PC-9 (cell line): ENCODE measurements at regions not wholly inside any gene's neighbourhood (a gene's known extent, or its start where the extent isn't known, plus 50 kb on each side); places are given as distances from the start of the nearest gene placed in this dataset.

Source experiments
- BruUV-seq: library from RNA; stranded (reverse); fragments of 400-500 nt; replicated peaks from 2 replicates; lab custom pipeline; 2021; lab: Mats Ljungman, UMichigan
- CTCF ChIA-PET: fragments of 300-600 bp; sonication (Branson Sonifier 250); formaldehyde crosslinking; loops from one replicate; lab custom pipeline; 2022; ENCODE audit warnings: antibody characterized with exemption; lab: Charles Lee
- POLR2A ChIA-PET: fragments of 300-600 bp; sonication (Branson Sonifier 250); formaldehyde crosslinking; loops from one replicate; lab custom pipeline; 2022; ENCODE audit warnings: antibody characterized with exemption; ENCODE audit not compliant: unreplicated experiment; lab: Charles Lee
- DNase-seq, 2 experiments: peaks; one replicate each; pipeline versions ENCODE4 v3.0.0 to v3.0.0-alpha.2; 2015 to 2022; ENCODE audit warnings: mixed read lengths in 1 of 2
- H2AFZ ChIP-seq: fragments of 200-600 bp; sonication (generic); 2 replicates; pipeline ENCODE4 v1.8.1; 2017; ENCODE audit warnings: antibody characterized with exemption
- H3F3A ChIP-seq: fragments of 200-600 bp; sonication (generic); 2 replicates; pipeline ENCODE4 v1.8.1; 2017; ENCODE audit warnings: antibody characterized with exemption, mild to moderate bottlenecking, low read depth; ENCODE audit not compliant: insufficient read depth
- H3K27ac ChIP-seq: fragments of 200-600 bp; sonication (generic); 2 replicates; pipeline ENCODE4 v1.6.1; 2016; ENCODE audit warnings: mixed run types
- H3K27me3 ChIP-seq: fragments of 200-600 bp; sonication (generic); 2 replicates; pipeline ENCODE4 v1.6.1; 2016; ENCODE audit warnings: low read depth, mixed run types; ENCODE audit not compliant: insufficient read depth
- H3K36me3 ChIP-seq: fragments of 200-600 bp; sonication (generic); 2 replicates; pipeline ENCODE4 v1.6.1; 2016; ENCODE audit warnings: low read depth, mixed run types
- H3K4me1 ChIP-seq: fragments of 200-600 bp; sonication (generic); replicated peaks from 2 replicates; pipeline ENCODE4 v1.6.1; 2016; ENCODE audit warnings: mixed run types; ENCODE audit not compliant: insufficient read depth
- H3K4me2 ChIP-seq: fragments of 200-600 bp; sonication (generic); 2 replicates; pipeline ENCODE4 v1.6.1; 2017; ENCODE audit warnings: mixed run types
- H3K4me3 ChIP-seq: fragments of 200-600 bp; sonication (generic); 2 replicates; pipeline ENCODE4 v1.6.1; 2016; ENCODE audit warnings: mixed run types
- H3K79me2 ChIP-seq: fragments of 200-600 bp; sonication (generic); 2 replicates; pipeline ENCODE4 v1.6.1; 2017; ENCODE audit warnings: low read depth, mixed run types
- H3K9me2 ChIP-seq: fragments of 200-600 bp; sonication (generic); 2 replicates; pipeline ENCODE4 v1.8.1; 2017; ENCODE audit warnings: mild to moderate bottlenecking; ENCODE audit not compliant: insufficient read depth
- H3K9me3 ChIP-seq: fragments of 200-600 bp; sonication (generic); 2 replicates; pipeline ENCODE4 v1.8.1; 2016; ENCODE audit warnings: low read depth; ENCODE audit not compliant: insufficient read depth
- H4K20me1 ChIP-seq: fragments of 200-600 bp; sonication (generic); 2 replicates; pipeline ENCODE4 v1.8.1; 2017; ENCODE audit not compliant: insufficient read depth
- EZH2 ChIP-seq: fragments of 200-600 bp; sonication (generic); IDR thresholded peaks from 2 replicates; pipeline ENCODE4 v1.8.0; 2017; ENCODE audit warnings: antibody characterized with exemption, low read depth
- intact Hi-C: fragments of 100-400 bp; cut with micrococcal nuclease; formaldehyde crosslinking; loops from one replicate; pipeline ENCODE4 v1.10.0; 2022; ENCODE audit not compliant: unreplicated experiment
- TF ChIP-seq, protein P1 (sequence below): fragments of 200-600 bp; sonication (generic); conservative IDR thresholded peaks from 2 replicates; pipeline ENCODE4 v1.6.1; 2017; ENCODE audit warnings: mixed run types, antibody characterized with exemption, mild to moderate bottlenecking, moderate library complexity

GRCh38 chr5:74069741-74070140, 443.7 kb downstream of the ARHGEF28 start:
- Histone ChIP-seq H3F3A (peaks cover 23% of the 10 kb centered on the region), H3K9me2 (no peaks in the 10 kb centered on the region), H2AFZ (no peak overlapping the region), H3K27me3 (no peaks in the 10 kb centered on the region), H3K4me3 (no peak overlapping the region), H3K36me3 (no peaks in the 10 kb centered on the region), H3K9me3 (peaks cover 9% of the 10 kb centered on the region; the same call in 1 of the 2 replicates), H3K4me2 (no peak overlapping the region), H3K27ac (no peak overlapping the region), H3K4me1 (peaks cover 28% of the 10 kb centered on the region), H3K79me2 (no peaks in the 10 kb centered on the region), H4K20me1 (no peaks in the 10 kb centered on the region)
- ChIA-PET CTCF (interaction anchor here (0.6 kb wide), 1 partner anchor 433 kb away, joined by 4 read pairs; no protein-coding TSS in a partner anchor), POLR2A (no interaction called here)
- TF ChIP-seq, protein P1, sequence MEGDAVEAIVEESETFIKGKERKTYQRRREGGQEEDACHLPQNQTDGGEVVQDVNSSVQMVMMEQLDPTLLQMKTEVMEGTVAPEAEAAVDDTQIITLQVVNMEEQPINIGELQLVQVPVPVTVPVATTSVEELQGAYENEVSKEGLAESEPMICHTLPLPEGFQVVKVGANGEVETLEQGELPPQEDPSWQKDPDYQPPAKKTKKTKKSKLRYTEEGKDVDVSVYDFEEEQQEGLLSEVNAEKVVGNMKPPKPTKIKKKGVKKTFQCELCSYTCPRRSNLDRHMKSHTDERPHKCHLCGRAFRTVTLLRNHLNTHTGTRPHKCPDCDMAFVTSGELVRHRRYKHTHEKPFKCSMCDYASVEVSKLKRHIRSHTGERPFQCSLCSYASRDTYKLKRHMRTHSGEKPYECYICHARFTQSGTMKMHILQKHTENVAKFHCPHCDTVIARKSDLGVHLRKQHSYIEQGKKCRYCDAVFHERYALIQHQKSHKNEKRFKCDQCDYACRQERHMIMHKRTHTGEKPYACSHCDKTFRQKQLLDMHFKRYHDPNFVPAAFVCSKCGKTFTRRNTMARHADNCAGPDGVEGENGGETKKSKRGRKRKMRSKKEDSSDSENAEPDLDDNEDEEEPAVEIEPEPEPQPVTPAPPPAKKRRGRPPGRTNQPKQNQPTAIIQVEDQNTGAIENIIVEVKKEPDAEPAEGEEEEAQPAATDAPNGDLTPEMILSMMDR = no peak
- TF ChIP-seq EZH2 = no peak
- no peak for DNase-seq
- no TSS peak for BruUV-seq
- intact Hi-C loops = no loop called here

DNA sequence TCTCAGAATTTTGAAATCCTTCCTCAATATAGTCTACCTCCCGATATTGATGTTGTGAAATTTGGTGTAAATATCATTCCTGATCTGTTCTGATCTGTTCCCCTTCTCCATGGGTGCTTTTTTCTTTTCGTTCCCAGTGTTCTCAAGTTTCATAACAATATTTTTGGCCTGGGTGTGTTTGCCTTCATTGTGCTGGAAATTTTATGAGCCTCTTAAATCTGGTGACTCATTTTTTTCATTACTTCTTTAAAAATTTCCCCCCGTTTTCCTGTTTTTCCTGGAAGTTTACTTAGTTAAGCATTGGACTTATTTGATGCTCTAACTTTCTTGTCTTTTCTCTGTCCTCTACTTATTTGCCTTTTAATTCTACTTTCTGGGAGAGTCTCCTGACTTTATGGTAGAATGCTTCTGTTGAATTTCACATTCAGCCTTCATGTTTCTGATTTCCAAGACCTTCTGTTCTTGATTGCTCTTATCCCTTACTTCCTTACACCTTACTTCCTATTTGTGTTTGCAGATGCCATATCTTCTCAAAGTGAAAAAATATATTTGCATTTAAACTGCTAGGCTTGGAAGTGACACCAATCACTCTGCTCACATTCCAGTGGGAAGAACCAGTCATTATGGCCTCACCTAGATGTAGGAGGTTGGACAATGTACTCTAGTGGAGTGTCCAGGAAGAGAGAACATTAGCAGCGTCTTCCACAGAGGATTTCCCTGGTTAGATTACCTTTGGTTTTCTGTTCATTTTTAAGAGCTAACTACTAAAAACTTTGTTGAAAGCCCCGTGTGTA, 441.9 kb downstream of the ARHGEF28 start:
- POLR2A ChIA-PET = interaction anchor here (0.5 kb wide), 1 partner anchor 145 kb away, joined by 3 read pairs; no protein-coding TSS in a partner anchor
- H3K4me2 ChIP-seq = peak overlapping the region; percentile 50

DNA sequence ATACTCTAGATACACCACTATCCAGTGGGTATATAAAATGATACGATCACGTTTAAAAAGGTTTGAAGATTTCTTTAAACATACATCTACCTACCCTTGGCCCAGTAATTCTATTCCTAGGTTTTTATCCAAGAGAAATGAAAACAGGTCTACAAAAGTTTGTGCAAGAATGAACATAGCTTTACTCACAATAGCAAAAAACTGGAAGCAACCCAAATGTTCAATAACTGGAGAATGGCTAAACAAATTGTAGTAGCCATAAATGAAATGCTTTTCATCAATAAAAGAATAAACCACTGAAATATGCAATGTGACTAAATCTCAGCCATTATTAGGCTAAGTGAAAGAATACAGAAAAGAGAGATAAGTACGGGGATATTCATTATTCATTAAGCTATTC, 438.9 kb downstream of the ARHGEF28 start:
- BruUV-seq = no TSS peak
- ChIA-PET POLR2A (interaction anchor here (0.6 to 0.7 kb wide), 2 partner anchors 9 to 454 kb away, joined by 3 read pairs; no protein-coding TSS in a partner anchor), CTCF (no interaction called here)
- peaks cover 37% of the 10 kb centered on the region for H3F3A ChIP-seq
- no peak overlapping the region for H3K4me3 ChIP-seq
- peak overlapping the region; percentile 64; the same call in 1 of the 2 replicates for H3K4me2 ChIP-seq
- peaks cover 9% of the 10 kb centered on the region; the same call in 1 of the 2 replicates for H3K9me3 ChIP-seq
- peak overlapping the region; percentile 79; the same call in 1 of the 2 replicates for H3K27ac ChIP-seq
- intact Hi-C loops = loop anchor here (1.0 to 5.0 kb wide), 4 partner anchors 177 to 577 kb away; partner anchors contain the start of gene ENC1
- H2AFZ ChIP-seq = no peak overlapping the region
- no peaks in the 10 kb centered on the region for H4K20me1 ChIP-seq
- H3K27me3 ChIP-seq = no peaks in the 10 kb centered on the region
- no peaks in the 10 kb centered on the region for H3K36me3 ChIP-seq
- no peaks in the 10 kb centered on the region for H3K9me2 ChIP-seq
- no peaks in the 10 kb centered on the region for H3K79me2 ChIP-seq
- TF ChIP-seq EZH2 = no peak
- TF ChIP-seq, protein P1 = no peak
- DNase-seq = no peak
- H3K4me1 ChIP-seq = peaks cover 52% of the 10 kb centered on the region

More for the DNA sequence above, 441.9 kb downstream of the ARHGEF28 start:
- Histone ChIP-seq H3K9me3 (peaks cover 9% of the 10 kb centered on the region; the same call in 1 of the 2 replicates), H3K36me3 (no peaks in the 10 kb centered on the region), H4K20me1 (no peaks in the 10 kb centered on the region), H3K27me3 (no peaks in the 10 kb centered on the region), H3K4me1 (peaks cover 43% of the 10 kb centered on the region), H3K4me3 (no peak overlapping the region), H3F3A (peaks cover 39% of the 10 kb centered on the region), H3K79me2 (no peaks in the 10 kb centered on the region), H2AFZ (peak overlapping the region; percentile 69), H3K9me2 (no peaks in the 10 kb centered on the region), H3K27ac (peak overlapping the region; percentile 82)
- CTCF ChIA-PET = no interaction called here
- TF ChIP-seq EZH2 = no peak
- TF ChIP-seq, protein P1 = no peak
- no TSS peak for BruUV-seq
- peak in 1 of 2 experiments; percentile 77 for DNase-seq
- intact Hi-C loops = no loop called here
